IMR-90 (cell line): ENCODE measurements at regions not wholly inside any gene's neighbourhood (a gene's known extent, or its start where the extent isn't known, plus 50 kb on each side); places are given as distances from the start of the nearest gene placed in this dataset.

ENCODE experiments used
- CHD1 ChIP-seq: IDR thresholded peaks from 2 replicates; pipeline ENCODE4 v1.6.1; 2012; ENCODE audit warnings: low read depth, low read length, improper control_type of control experiment
- CTCF ChIP-seq: conservative IDR thresholded peaks from 2 replicates; pipeline ENCODE4 v1.5.1; 2012; ENCODE audit warnings: mild to moderate bottlenecking, low read depth, low read length, improper control_type of control experiment
- FOS ChIP-seq: fragments of 150-350 bp; IDR thresholded peaks from 2 replicates; pipeline ENCODE4 v1.6.1; 2016; ENCODE audit warnings: low read depth, low read length
- MAZ ChIP-seq: IDR thresholded peaks from 2 replicates; pipeline ENCODE4 v1.6.1; 2012; ENCODE audit warnings: low read depth, mild to moderate bottlenecking, low read length, improper control_type of control experiment, moderate library complexity, borderline replicate concordance
- MXI1 ChIP-seq: IDR thresholded peaks from 2 replicates; pipeline ENCODE4 v1.6.1; 2012; ENCODE audit warnings: low read depth, mild to moderate bottlenecking, low read length, moderate library complexity, borderline replicate concordance
- POLR2A ChIP-seq: IDR thresholded peaks from 2 replicates; pipeline ENCODE4 v1.6.1; 2012; ENCODE audit warnings: mild to moderate bottlenecking, low read depth, low read length
- RAD21 ChIP-seq: IDR thresholded peaks from 2 replicates; pipeline ENCODE4 v1.6.1; 2012; ENCODE audit warnings: low read length, improper control_type of control experiment
- RCOR1 ChIP-seq: IDR thresholded peaks from 2 replicates; pipeline ENCODE4 v1.6.1; 2012; ENCODE audit warnings: mild to moderate bottlenecking, low read length, improper control_type of control experiment; ENCODE audit not compliant: insufficient replicate concordance
- RFX5 ChIP-seq: IDR thresholded peaks from 2 replicates; pipeline ENCODE4 v1.8.0; 2012; ENCODE audit warnings: low read depth, mild to moderate bottlenecking, low read length, moderate library complexity
- SMC3 ChIP-seq: fragments of 150-350 bp; IDR thresholded peaks from 2 replicates; pipeline ENCODE4 v1.6.1; 2016; ENCODE audit warnings: low read depth, mild to moderate bottlenecking, antibody characterized with exemption, low read length, moderate library complexity
- USF2 ChIP-seq: fragments of 150-350 bp; IDR thresholded peaks from 2 replicates; pipeline ENCODE4 v1.6.1; 2017; ENCODE audit warnings: mild to moderate bottlenecking, antibody characterized with exemption, low read length, low read depth

- TF ChIP-seq CTCF (no peak), RAD21 (no peak), POLR2A (no peak), SMC3 (no peak), USF2 (no peak), FOS (no peak), CHD1 (no peak), MAZ (no peak), MXI1 (no peak), RCOR1 (no peak), RFX5 (no peak)
These were observed 276.6 kb upstream of the CADM1 start for GRCh38 chr11:115780646-115781362.
